H1 (cell line): ENCODE measurements at regions not wholly inside any gene's neighbourhood (a gene's known extent, or its start where the extent isn't known, plus 50 kb on each side); places are given as distances from the start of the nearest gene placed in this dataset.

Experiments used
- CTCF ChIA-PET: fragments of 300-600 bp; sonication (Branson Sonifier 250); formaldehyde crosslinking; loops from one replicate; lab custom pipeline; 2021; ENCODE audit not compliant: partially characterized antibody; lab: Charles Lee
- POLR2A ChIA-PET: fragments of 300-600 bp; sonication (Branson Sonifier 250); formaldehyde crosslinking; loops from one replicate; lab custom pipeline; 2021; ENCODE audit warnings: inconsistent platforms; ENCODE audit not compliant: partially characterized antibody; lab: Charles Lee
- DNase-seq, 2 experiments: peaks; one replicate each; pipeline versions ENCODE4 v3.0.0 to v3.0.0-alpha.2; 2010 to 2022; ENCODE audit warnings: low spot score in 2 of 2, low read depth in 1 of 2, mixed read lengths in 1 of 2
- FAIRE-seq: peaks from 2 replicates; lab custom pipeline; 2011; peaks lifted over from hg19 to GRCh38; lab: Jason Lieb, UNC
- H2AFZ ChIP-seq: 2 replicates; pipeline ENCODE4 v1.8.1; 2012; ENCODE audit warnings: low read length, inconsistent platforms
- H2AK5ac ChIP-seq: 2 replicates; pipeline ENCODE4 v1.6.1; 2013; ENCODE audit warnings: low read depth, low read length
- H2BK120ac ChIP-seq: replicated peaks from 2 replicates; pipeline ENCODE3; 2013; ENCODE audit warnings: low read depth, low read length, inconsistent platforms
- H2BK12ac ChIP-seq: 2 replicates; pipeline ENCODE4 v1.6.1; 2013; ENCODE audit warnings: low read depth, low read length
- H2BK15ac ChIP-seq: 2 replicates; pipeline ENCODE4 v1.6.1; 2013; ENCODE audit warnings: low read length
- H2BK20ac ChIP-seq: 2 replicates; pipeline ENCODE4 v1.6.1; 2013; ENCODE audit warnings: low read length
- H2BK5ac ChIP-seq: 2 replicates; pipeline ENCODE4 v1.6.1; 2013; ENCODE audit warnings: low read depth, low read length
- H3K14ac ChIP-seq: 2 replicates; pipeline ENCODE4 v1.6.1; 2013; ENCODE audit warnings: inconsistent platforms; ENCODE audit not compliant: insufficient read length
- H3K18ac ChIP-seq: 2 replicates; pipeline ENCODE4 v1.6.1; 2013; ENCODE audit warnings: low read length; ENCODE audit errors: extremely low read depth
- H3K23ac ChIP-seq: 2 replicates; pipeline ENCODE4 v1.6.1; 2013; ENCODE audit warnings: inconsistent platforms; ENCODE audit not compliant: insufficient read length
- H3K23me2 ChIP-seq: 2 replicates; pipeline ENCODE4 v1.6.1; 2013; ENCODE audit warnings: low read depth, low read length
- H3K27ac ChIP-seq: 2 replicates; pipeline ENCODE4 v1.6.1; 2011; ENCODE audit warnings: low read depth, low read length, inconsistent platforms
- H3K27me3 ChIP-seq, 4 experiments: replicated peaks in 1 of 4; 1 replicate in 1 of 4; 2 replicates in 3 of 4; pipeline versions ENCODE4 v1.6.1 to v1.8.1; 2011 to 2013; ENCODE audit warnings: low read length in 3 of 4, mild to moderate bottlenecking in 3 of 4, inconsistent platforms in 2 of 4, mixed read lengths in 2 of 4, moderate library complexity in 1 of 4; ENCODE audit not compliant: control insufficient read depth in 3 of 4, insufficient read depth in 3 of 4; ENCODE audit errors: extremely low read depth in 1 of 4
- H3K36me3 ChIP-seq, 4 experiments: 2 replicates each; pipeline versions ENCODE4 v1.6.1 to v1.8.1; 2011 to 2013; ENCODE audit warnings: mild to moderate bottlenecking in 4 of 4, low read length in 3 of 4, moderate library complexity in 2 of 4, control low read depth in 1 of 4, inconsistent platforms in 1 of 4; ENCODE audit not compliant: insufficient read depth in 4 of 4, control insufficient read depth in 2 of 4
- H3K4ac ChIP-seq: replicated peaks from 2 replicates; pipeline ENCODE3; 2013; ENCODE audit warnings: low read length, low read depth, mixed read lengths, inconsistent platforms; ENCODE audit not compliant: insufficient read length
- H3K4me1 ChIP-seq, 4 experiments: replicated peaks in 1 of 4; 1 replicate in 1 of 4; 2 replicates in 3 of 4; pipeline versions ENCODE4 v1.6.1 to v1.8.1; 2011 to 2013; ENCODE audit warnings: low read length in 3 of 4, inconsistent platforms in 2 of 4, mixed read lengths in 1 of 4; ENCODE audit not compliant: insufficient read depth in 4 of 4, control insufficient read depth in 3 of 4
- H3K4me2 ChIP-seq, 2 experiments: 2 replicates each; pipeline versions ENCODE4 v1.6.1 to v1.8.1; 2011 to 2013; ENCODE audit warnings: low read depth in 2 of 2, low read length in 2 of 2, control low read depth in 1 of 2, inconsistent platforms in 1 of 2, mild to moderate bottlenecking in 1 of 2; ENCODE audit not compliant: insufficient read depth in 1 of 2
- H3K4me3 ChIP-seq, 4 experiments: fragments of 200-600, 300-600 bp in 1 of 4; sonication (generic), shearing (Covaris generic), sonication (Bioruptor Twin) in 1 of 4; 2 replicates each; pipeline versions ENCODE4 v1.5.1 to v1.8.1; 2011 to 2016; ENCODE audit warnings: low read length in 4 of 4, low read depth in 3 of 4, control low read depth in 2 of 4, inconsistent platforms in 2 of 4, mild to moderate bottlenecking in 2 of 4, mixed read lengths in 1 of 4, moderate library complexity in 1 of 4; ENCODE audit not compliant: insufficient read depth in 2 of 4; ENCODE audit errors: extremely low read depth in 1 of 4
- H3K56ac ChIP-seq: replicated peaks from 2 replicates; pipeline ENCODE3; 2013; ENCODE audit warnings: low read depth, mild to moderate bottlenecking, mixed read lengths, low read length, inconsistent platforms; ENCODE audit not compliant: insufficient read length
- H3K79me1 ChIP-seq: 2 replicates; pipeline ENCODE4 v1.6.1; 2013; ENCODE audit warnings: low read depth, low read length, control low read depth
- H3K79me2 ChIP-seq, 2 experiments: 2 replicates each; pipeline versions ENCODE4 v1.6.1 to v1.8.1; 2012 to 2013; ENCODE audit warnings: low read length in 2 of 2, mild to moderate bottlenecking in 2 of 2, inconsistent platforms in 1 of 2; ENCODE audit not compliant: insufficient read depth in 2 of 2, control insufficient read depth in 1 of 2
- H3K9ac ChIP-seq, 4 experiments: replicated peaks in 1 of 4; 1 replicate in 1 of 4; 2 replicates in 3 of 4; pipeline versions ENCODE4 v1.6.1 to v1.8.1; 2011 to 2013; ENCODE audit warnings: low read depth in 3 of 4, low read length in 3 of 4, control low read depth in 2 of 4, mild to moderate bottlenecking in 2 of 4, moderate library complexity in 2 of 4, inconsistent platforms in 1 of 4; ENCODE audit errors: extremely low read depth in 1 of 4
- H3K9me3 ChIP-seq, 2 experiments: 2 replicates each; pipeline versions ENCODE4 v1.6.1 to v1.8.1; 2012 to 2013; ENCODE audit warnings: mild to moderate bottlenecking in 2 of 2, moderate library complexity in 2 of 2, control low read depth in 1 of 2, inconsistent platforms in 1 of 2, low read depth in 1 of 2, low read length in 1 of 2, mixed read lengths in 1 of 2; ENCODE audit not compliant: insufficient read depth in 2 of 2
- H4K20me1 ChIP-seq, 2 experiments: replicated peaks in 1 of 2; 2 replicates each; pipeline versions ENCODE3 to v1.8.1; 2011 to 2013; ENCODE audit warnings: inconsistent platforms in 2 of 2, low read length in 2 of 2, mild to moderate bottlenecking in 1 of 2; ENCODE audit not compliant: insufficient read depth in 2 of 2, control insufficient read depth in 1 of 2
- H4K5ac ChIP-seq: 2 replicates; pipeline ENCODE4 v1.6.1; 2013; ENCODE audit warnings: low read length, low read depth, mixed read lengths, inconsistent platforms; ENCODE audit not compliant: insufficient read length
- H4K8ac ChIP-seq: 2 replicates; pipeline ENCODE4 v1.8.0; 2013; ENCODE audit warnings: mild to moderate bottlenecking, moderate library complexity, low read length, inconsistent platforms; ENCODE audit not compliant: insufficient read depth; ENCODE audit errors: extremely low read depth
- H4K91ac ChIP-seq: replicated peaks from 2 replicates; pipeline ENCODE3; 2013; ENCODE audit warnings: low read length, mixed read lengths, inconsistent platforms; ENCODE audit not compliant: insufficient read length
- BCL11A ChIP-seq, 2 experiments: IDR thresholded peaks; one replicate each; pipeline ENCODE4 v1.6.1; 2011; ENCODE audit warnings: low read depth in 2 of 2, low read length in 2 of 2, mild to moderate bottlenecking in 2 of 2
- BRCA1 ChIP-seq: IDR thresholded peaks from 2 replicates; pipeline ENCODE4 v1.6.1; 2012; ENCODE audit warnings: low read depth, low read length, improper control_type of control experiment
- CEBPB ChIP-seq: IDR thresholded peaks from 2 replicates; pipeline ENCODE4 v1.6.1; 2012; ENCODE audit warnings: low read depth, low read length
- CREB1 ChIP-seq: IDR thresholded peaks from 2 replicates; pipeline ENCODE4 v1.6.1; 2012; ENCODE audit warnings: inconsistent platforms
- HDAC6 ChIP-seq: IDR thresholded peaks from one replicate; pipeline ENCODE4 v1.7.1; 2012; ENCODE audit warnings: low read depth, mild to moderate bottlenecking, inconsistent platforms, low read length, moderate library complexity
- JUND ChIP-seq: IDR thresholded peaks from 2 replicates; pipeline ENCODE4 v1.6.1; 2011; ENCODE audit warnings: mild to moderate bottlenecking, improper control_type of control experiment, low read length
- MAFK ChIP-seq: IDR thresholded peaks from 2 replicates; pipeline ENCODE4 v1.6.1; 2012; ENCODE audit warnings: low read depth, mild to moderate bottlenecking, improper control_type of control experiment, low read length
- PHF8 ChIP-seq: fragments of 200-600 bp; sonication (generic); conservative IDR thresholded peaks from 2 replicates; pipeline ENCODE4 v1.7.1; 2012; ENCODE audit warnings: low read depth, mild to moderate bottlenecking, inconsistent platforms, low read length, moderate library complexity
- RAD21 ChIP-seq, 2 experiments: IDR thresholded peaks in 1 of 2; conservative IDR thresholded peaks in 1 of 2; 2 replicates each; pipeline ENCODE4 v1.6.1; 2011; ENCODE audit warnings: low read depth in 2 of 2, low read length in 2 of 2, improper control_type of control experiment in 1 of 2, inconsistent platforms in 1 of 2, mild to moderate bottlenecking in 1 of 2, moderate library complexity in 1 of 2
- RBBP5 ChIP-seq: IDR thresholded peaks from 2 replicates; pipeline ENCODE4 v1.7.1; 2012; ENCODE audit warnings: low read depth, mild to moderate bottlenecking, inconsistent platforms, low read length, moderate library complexity, borderline replicate concordance
- SIRT6 ChIP-seq: IDR thresholded peaks from one replicate; pipeline ENCODE4 v1.7.1; 2012; ENCODE audit warnings: low read length, inconsistent platforms
- TBP ChIP-seq: IDR thresholded peaks from 2 replicates; pipeline ENCODE4 v1.6.1; 2011; ENCODE audit warnings: low read depth, low read length, improper control_type of control experiment
- TCF12 ChIP-seq: IDR thresholded peaks from 2 replicates; pipeline ENCODE4 v1.6.1; 2011; ENCODE audit warnings: low read depth, mild to moderate bottlenecking, low read length
- USF2 ChIP-seq: IDR thresholded peaks from 2 replicates; pipeline ENCODE4 v1.6.1; 2011; ENCODE audit warnings: low read length, improper control_type of control experiment
- WGBS, 2 experiments: shearing (Covaris generic) in 1 of 2; methylation state at CpG; one replicate each; pipeline versions ENCODE4 v1.1.6 to v1.1.7; 2013 to 2015; ENCODE audit warnings: low lambda C conversion rate in 2 of 2, mixed read lengths in 2 of 2, inconsistent platforms in 1 of 2, low coverage in 1 of 2, missing lambda C conversion rate in 1 of 2; ENCODE audit not compliant: insufficient replicate concordance in 2 of 2, insufficient coverage in 1 of 2, insufficient read length in 1 of 2; ENCODE audit errors: extremely low coverage in 1 of 2, missing lambda C conversion rate in 1 of 2; 5-methylcytosine and 5-hydroxymethylcytosine counted together

GRCh38 chr11:107222916-107223460 is 204.7 kb upstream of the GUCY1A2 start:
- Histone ChIP-seq H3K4me1 (no peaks in the 10 kb centered on the region), H2AFZ (no peak overlapping the region), H3K23me2 (no peaks in the 10 kb centered on the region; the same call in 1 of the 2 replicates), H4K5ac (no peak overlapping the region), H2BK20ac (no peak overlapping the region), H3K79me2 (no peaks in the 10 kb centered on the region), H3K56ac (no peak overlapping the region), H3K36me3 (no peaks in the 10 kb centered on the region), H3K23ac (no peak overlapping the region), H3K18ac (no peak overlapping the region), H3K27me3 (peaks cover 0 to 1% (median 0%) of the 10 kb centered on the region in 4 experiments; a peak in 1 of 7 replicates), H3K4me3 (no peak overlapping the region), H3K9me3 (no peaks in the 10 kb centered on the region), H2AK5ac (no peak overlapping the region), H3K4me2 (no peak overlapping the region), H3K9ac (no peak overlapping the region), H4K20me1 (peaks cover 0 to 2% of the 10 kb centered on the region in 2 experiments), H3K27ac (no peak overlapping the region), H2BK120ac (no peak overlapping the region), H2BK5ac (no peak overlapping the region), H3K4ac (no peak overlapping the region), H2BK15ac (no peak overlapping the region), H3K79me1 (no peaks in the 10 kb centered on the region), H2BK12ac (no peak overlapping the region), H3K14ac (no peak overlapping the region), H4K91ac (no peak overlapping the region), H4K8ac (no peak overlapping the region)
- ChIA-PET POLR2A (no interaction called here), CTCF (interaction anchor here (0.6 kb wide), 1 partner anchor 467 kb away, joined by 3 read pairs; no protein-coding TSS in a partner anchor)
- DNase-seq = no peak
- 84% methylated on average over 5 of the region's 5 CpGs; no CpG with 5 or more reads in 1 of the 2 experiments for WGBS, 2 experiments
- FAIRE-seq = no peak
- TF ChIP-seq TCF12 (no peak), RAD21 (IDR thresholded peaks at IDR 0.05 in 1 of 2, conservative IDR thresholded peaks at IDR 0.05 in 1 of 2; ENCODE audit: low read depth in 2 of 2, low read length in 2 of 2) (no peak), BRCA1 (no peak), CEBPB (no peak), BCL11A (IDR thresholded peaks at IDR 0.05; ENCODE audit: low read depth in 2 of 2, low read length in 2 of 2) (no peak), PHF8 (no peak), RBBP5 (no peak), USF2 (no peak), CREB1 (no peak), JUND (no peak), TBP (no peak), HDAC6 (no peak), MAFK (no peak), SIRT6 (no peak)
